A673 (cell line): ENCODE measurements at regions not wholly inside any gene's neighbourhood (a gene's known extent, or its start where the extent isn't known, plus 50 kb on each side); places are given as distances from the start of the nearest gene placed in this dataset.

Source experiments
- EZH2 ChIP-seq: fragments of 200-600 bp; sonication (generic); IDR thresholded peaks from 2 replicates; pipeline ENCODE4 v1.6.1; 2017; ENCODE audit warnings: borderline replicate concordance, low read depth, mild to moderate bottlenecking, mixed read lengths, antibody characterized with exemption, low read length; ENCODE audit not compliant: poor library complexity, severe bottlenecking
- TF ChIP-seq, protein P1 (sequence below): fragments of 300-800, 200-600 bp; sonication (generic); conservative IDR thresholded peaks from 2 replicates; pipeline ENCODE4 v1.5.1; 2017; ENCODE audit warnings: low read depth, mild to moderate bottlenecking, antibody characterized with exemption, low read length, moderate library complexity, mixed read lengths

DNA sequence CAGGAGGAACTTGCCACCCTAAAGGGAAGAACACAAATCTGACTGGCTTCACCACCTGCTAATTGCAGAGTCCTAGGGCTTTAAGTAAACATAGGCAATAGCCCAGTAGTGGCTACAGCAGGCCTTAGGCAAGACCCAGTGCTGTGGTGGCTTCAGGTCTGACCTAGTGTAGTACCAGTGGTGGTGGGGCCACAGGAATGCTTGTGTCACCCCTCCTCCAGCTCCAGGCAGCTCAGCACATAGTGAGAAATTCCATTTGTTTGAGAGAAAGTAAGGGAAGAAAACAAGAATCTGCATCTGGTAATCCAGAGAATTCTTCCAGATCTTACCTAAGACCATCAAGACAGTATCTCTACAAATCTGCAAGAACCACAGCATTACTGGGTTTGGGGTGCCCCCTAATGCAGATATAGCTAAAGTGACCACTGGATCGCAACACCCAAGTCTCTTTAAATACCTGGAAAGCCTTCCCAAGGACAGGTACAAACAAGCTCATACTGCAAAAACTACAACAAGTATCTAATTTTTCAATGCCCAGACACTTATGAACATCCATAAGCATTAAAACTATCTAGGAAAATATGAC, 102.6 kb upstream of the TRPM3 start:
- TF ChIP-seq, protein P1, sequence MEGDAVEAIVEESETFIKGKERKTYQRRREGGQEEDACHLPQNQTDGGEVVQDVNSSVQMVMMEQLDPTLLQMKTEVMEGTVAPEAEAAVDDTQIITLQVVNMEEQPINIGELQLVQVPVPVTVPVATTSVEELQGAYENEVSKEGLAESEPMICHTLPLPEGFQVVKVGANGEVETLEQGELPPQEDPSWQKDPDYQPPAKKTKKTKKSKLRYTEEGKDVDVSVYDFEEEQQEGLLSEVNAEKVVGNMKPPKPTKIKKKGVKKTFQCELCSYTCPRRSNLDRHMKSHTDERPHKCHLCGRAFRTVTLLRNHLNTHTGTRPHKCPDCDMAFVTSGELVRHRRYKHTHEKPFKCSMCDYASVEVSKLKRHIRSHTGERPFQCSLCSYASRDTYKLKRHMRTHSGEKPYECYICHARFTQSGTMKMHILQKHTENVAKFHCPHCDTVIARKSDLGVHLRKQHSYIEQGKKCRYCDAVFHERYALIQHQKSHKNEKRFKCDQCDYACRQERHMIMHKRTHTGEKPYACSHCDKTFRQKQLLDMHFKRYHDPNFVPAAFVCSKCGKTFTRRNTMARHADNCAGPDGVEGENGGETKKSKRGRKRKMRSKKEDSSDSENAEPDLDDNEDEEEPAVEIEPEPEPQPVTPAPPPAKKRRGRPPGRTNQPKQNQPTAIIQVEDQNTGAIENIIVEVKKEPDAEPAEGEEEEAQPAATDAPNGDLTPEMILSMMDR = no peak
- TF ChIP-seq EZH2 = no peak
